ENCODE measurements at regions not wholly inside any gene's neighbourhood (a gene's known extent, or its start where the extent isn't known, plus 50 kb on each side); places are given as distances from the start of the nearest gene placed in this dataset.

- Mint-ChIP-seq H3K4me1 (ENCODE audit: insufficient read depth, unreplicated experiment) (peaks cover 4% of the 10 kb centered on the region), H3K27ac (ENCODE audit: low read depth, unreplicated experiment) (no peak overlapping the region), H3K4me3 (ENCODE audit: unreplicated experiment) (no peak overlapping the region), H3K9me3 (ENCODE audit: unreplicated experiment) (no peaks in the 10 kb centered on the region), H3K27me3 (ENCODE audit: insufficient read depth, unreplicated experiment) (peaks cover 30% of the 10 kb centered on the region), H3K36me3 (ENCODE audit: insufficient read depth, unreplicated experiment) (no peaks in the 10 kb centered on the region)
- TF ChIP-seq, protein P1, sequence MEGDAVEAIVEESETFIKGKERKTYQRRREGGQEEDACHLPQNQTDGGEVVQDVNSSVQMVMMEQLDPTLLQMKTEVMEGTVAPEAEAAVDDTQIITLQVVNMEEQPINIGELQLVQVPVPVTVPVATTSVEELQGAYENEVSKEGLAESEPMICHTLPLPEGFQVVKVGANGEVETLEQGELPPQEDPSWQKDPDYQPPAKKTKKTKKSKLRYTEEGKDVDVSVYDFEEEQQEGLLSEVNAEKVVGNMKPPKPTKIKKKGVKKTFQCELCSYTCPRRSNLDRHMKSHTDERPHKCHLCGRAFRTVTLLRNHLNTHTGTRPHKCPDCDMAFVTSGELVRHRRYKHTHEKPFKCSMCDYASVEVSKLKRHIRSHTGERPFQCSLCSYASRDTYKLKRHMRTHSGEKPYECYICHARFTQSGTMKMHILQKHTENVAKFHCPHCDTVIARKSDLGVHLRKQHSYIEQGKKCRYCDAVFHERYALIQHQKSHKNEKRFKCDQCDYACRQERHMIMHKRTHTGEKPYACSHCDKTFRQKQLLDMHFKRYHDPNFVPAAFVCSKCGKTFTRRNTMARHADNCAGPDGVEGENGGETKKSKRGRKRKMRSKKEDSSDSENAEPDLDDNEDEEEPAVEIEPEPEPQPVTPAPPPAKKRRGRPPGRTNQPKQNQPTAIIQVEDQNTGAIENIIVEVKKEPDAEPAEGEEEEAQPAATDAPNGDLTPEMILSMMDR (IDR thresholded peaks at IDR 0.05; ENCODE audit: unreplicated experiment), result no peak
- DNase-seq (ENCODE audit: unreplicated experiment), result no peak
- no TSS peak for BruUV-seq (replicated peaks)
- CTCF ChIA-PET, result interaction anchor here (0.6 to 0.7 kb wide), 2 partner anchors 87 to 1136 kb away, joined by 3 read pairs; no protein-coding TSS in a partner anchor
- POLR2A ChIA-PET, result interaction anchor here (1.6 kb wide), 1 partner anchor 20 kb away, joined by 3 read pairs; no protein-coding TSS in a partner anchor
- intact Hi-C loops (cut with micrococcal nuclease), result no loop called here
These were observed 239.9 kb upstream of the ZMIZ1 start for GRCh38 chr10:78828647-78829539.

DNA sequence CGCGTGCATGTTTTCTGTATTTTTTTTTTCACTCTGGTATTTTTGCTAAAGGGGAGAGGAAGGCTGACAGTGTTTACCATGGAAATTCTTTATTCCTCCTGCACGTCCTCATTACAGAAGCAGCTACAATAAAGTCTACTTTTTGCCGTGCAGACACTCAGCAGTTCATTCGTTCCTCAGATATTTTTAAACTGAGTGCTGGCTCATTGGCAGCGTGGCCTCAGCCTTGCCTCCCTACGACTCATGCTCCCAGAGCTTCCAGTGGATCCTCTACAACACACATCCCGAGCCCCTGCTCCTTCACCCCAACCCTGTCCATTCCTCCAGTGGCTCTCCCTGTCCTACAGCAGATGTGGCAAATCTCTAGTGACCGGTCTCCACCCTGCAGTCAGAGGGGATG lies 239.2 kb upstream of the ZMIZ1 start:
- H3K27me3 Mint-ChIP-seq (ENCODE audit: insufficient read depth, unreplicated experiment), result peaks cover 24% of the 10 kb centered on the region
- H3K27ac Mint-ChIP-seq (ENCODE audit: low read depth, unreplicated experiment), result no peak overlapping the region
- no peaks in the 10 kb centered on the region for H3K36me3 Mint-ChIP-seq (ENCODE audit: insufficient read depth, unreplicated experiment)
- BruUV-seq (replicated peaks), result no TSS peak
- CTCF ChIA-PET, result no interaction called here
- no peak for DNase-seq (ENCODE audit: unreplicated experiment)
- peaks cover 4% of the 10 kb centered on the region for H3K4me1 Mint-ChIP-seq (ENCODE audit: insufficient read depth, unreplicated experiment)
- intact Hi-C loops (cut with micrococcal nuclease), result no loop called here
- H3K9me3 Mint-ChIP-seq (ENCODE audit: unreplicated experiment), result no peaks in the 10 kb centered on the region
- TF ChIP-seq, protein P1 (IDR thresholded peaks at IDR 0.05; ENCODE audit: unreplicated experiment), result no peak
- no peak overlapping the region for H3K4me3 Mint-ChIP-seq (ENCODE audit: unreplicated experiment)
- POLR2A ChIA-PET, result no interaction called here

GRCh38 chr10:78830062-78830975 lies 238.4 kb upstream of the ZMIZ1 start:
- Mint-ChIP-seq H3K36me3 (ENCODE audit: insufficient read depth, unreplicated experiment) (no peaks in the 10 kb centered on the region), H3K27ac (ENCODE audit: low read depth, unreplicated experiment) (no peak overlapping the region), H3K27me3 (ENCODE audit: insufficient read depth, unreplicated experiment) (peaks cover 30% of the 10 kb centered on the region), H3K4me1 (ENCODE audit: insufficient read depth, unreplicated experiment) (peaks cover 4% of the 10 kb centered on the region), H3K4me3 (ENCODE audit: unreplicated experiment) (no peak overlapping the region), H3K9me3 (ENCODE audit: unreplicated experiment) (no peaks in the 10 kb centered on the region)
- CTCF ChIA-PET, result interaction anchor here (0.5 kb wide), 1 partner anchor 150 kb away, joined by 3 read pairs; no protein-coding TSS in a partner anchor
- POLR2A ChIA-PET, result no interaction called here
- no TSS peak for BruUV-seq (replicated peaks)
- intact Hi-C loops (cut with micrococcal nuclease), result no loop called here
- TF ChIP-seq, protein P1 (IDR thresholded peaks at IDR 0.05; ENCODE audit: unreplicated experiment), result no peak
- DNase-seq (ENCODE audit: unreplicated experiment), result peak; percentile 22

GRCh38 chr10:78830976-78831375 lies 237.8 kb upstream of the ZMIZ1 start:
- Mint-ChIP-seq H3K27ac (ENCODE audit: low read depth, unreplicated experiment) (no peak overlapping the region), H3K4me3 (ENCODE audit: unreplicated experiment) (no peak overlapping the region), H3K9me3 (ENCODE audit: unreplicated experiment) (no peaks in the 10 kb centered on the region), H3K36me3 (ENCODE audit: insufficient read depth, unreplicated experiment) (no peaks in the 10 kb centered on the region), H3K4me1 (ENCODE audit: insufficient read depth, unreplicated experiment) (peaks cover 4% of the 10 kb centered on the region), H3K27me3 (ENCODE audit: insufficient read depth, unreplicated experiment) (peaks cover 36% of the 10 kb centered on the region)
- ChIA-PET CTCF (no interaction called here), POLR2A (no interaction called here)
- BruUV-seq (replicated peaks), result no TSS peak
- intact Hi-C loops (cut with micrococcal nuclease), result no loop called here
- no peak for DNase-seq (ENCODE audit: unreplicated experiment)
- TF ChIP-seq, protein P1 (IDR thresholded peaks at IDR 0.05; ENCODE audit: unreplicated experiment), result no peak

All from MCF 10A (cell line).